ENCODE measurements at regions not wholly inside any gene's neighbourhood (a gene's known extent, or its start where the extent isn't known, plus 50 kb on each side); places are given as distances from the start of the nearest gene placed in this dataset.
"Not testable (repeated sequence)": the region's sequence is repeated elsewhere in the genome, so short reads cannot be mapped to it uniquely, and the experiment has no call there.

DNA sequence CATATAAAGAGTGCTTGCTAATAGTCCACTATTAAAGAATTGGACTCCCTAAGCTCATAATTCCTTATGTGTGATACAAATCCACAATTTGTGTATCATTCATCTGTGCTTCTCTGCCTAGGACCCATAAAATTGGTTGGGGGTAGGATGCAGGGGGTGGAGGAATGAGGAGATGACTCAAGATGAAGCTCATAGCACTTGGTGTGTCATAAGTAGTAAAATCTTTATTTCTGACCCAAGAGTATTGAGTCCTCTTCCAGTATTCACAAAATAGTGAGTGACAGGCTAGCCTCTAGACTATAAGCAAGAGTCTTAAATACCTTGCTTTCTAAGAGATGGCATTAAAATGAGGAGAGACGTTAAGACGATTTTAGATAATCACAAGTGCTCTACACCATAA is 390.9 kb upstream of the CDH19 start:
- no peak for DNase-seq

DNA sequence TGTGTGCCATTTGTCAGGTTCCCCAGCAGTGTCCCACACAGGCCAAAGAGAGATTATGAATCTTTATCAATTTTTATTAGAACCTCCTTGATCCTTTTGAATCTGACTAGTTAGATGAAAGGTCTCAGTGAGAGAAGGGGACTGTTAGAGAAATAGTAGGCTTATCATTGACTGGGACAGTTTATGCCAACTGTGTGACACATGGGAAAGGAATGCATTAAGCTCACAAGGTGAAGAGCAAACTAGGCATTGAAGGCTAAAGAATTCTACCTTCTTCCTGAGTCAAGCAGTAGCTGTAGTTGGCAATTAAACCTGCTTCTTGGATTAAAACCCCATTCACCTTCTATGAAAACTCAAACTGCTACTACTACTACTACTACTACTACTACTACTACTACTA is 389.6 kb upstream of the CDH19 start:
- DNase-seq, result no peak

DNA sequence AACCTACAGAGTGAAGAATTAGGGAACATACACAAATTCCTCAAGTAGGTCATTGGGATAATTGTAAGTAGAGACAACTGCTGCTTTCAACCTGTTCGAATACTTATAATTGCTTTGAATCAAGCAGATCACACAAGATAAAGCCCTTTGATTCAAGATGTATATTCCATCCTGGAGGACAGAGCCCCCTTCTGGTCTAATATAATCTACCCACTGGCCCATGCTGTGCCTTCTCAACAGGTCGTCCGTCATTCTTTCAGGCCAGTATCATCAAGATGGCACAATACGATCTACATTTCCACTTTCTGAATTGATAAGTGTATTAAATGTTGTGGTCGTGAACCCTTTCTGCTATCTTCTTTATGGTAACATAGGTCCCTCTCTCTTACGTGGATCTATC is 387.0 kb upstream of the CDH19 start:
- DNase-seq, result no peak

DNA sequence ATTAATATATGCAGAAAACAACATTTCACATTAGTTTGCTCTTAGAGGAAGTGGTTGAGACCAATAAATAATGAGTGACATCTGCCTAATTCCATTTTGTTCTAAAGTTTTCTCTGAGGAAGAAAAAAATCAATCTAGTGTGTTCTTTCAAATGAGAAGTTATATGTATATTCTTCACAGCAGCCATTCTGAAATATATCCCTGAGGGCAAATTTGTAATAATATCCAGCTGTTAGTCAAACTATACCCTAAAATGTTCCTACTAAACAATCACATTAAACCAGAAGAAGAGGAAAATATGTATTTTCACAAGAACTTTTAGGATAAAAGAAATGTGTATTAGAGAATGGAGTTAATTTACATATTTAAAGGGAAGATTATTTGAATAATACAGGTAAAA is 375.1 kb upstream of the CDH19 start:
- DNase-seq, result no peak

DNA sequence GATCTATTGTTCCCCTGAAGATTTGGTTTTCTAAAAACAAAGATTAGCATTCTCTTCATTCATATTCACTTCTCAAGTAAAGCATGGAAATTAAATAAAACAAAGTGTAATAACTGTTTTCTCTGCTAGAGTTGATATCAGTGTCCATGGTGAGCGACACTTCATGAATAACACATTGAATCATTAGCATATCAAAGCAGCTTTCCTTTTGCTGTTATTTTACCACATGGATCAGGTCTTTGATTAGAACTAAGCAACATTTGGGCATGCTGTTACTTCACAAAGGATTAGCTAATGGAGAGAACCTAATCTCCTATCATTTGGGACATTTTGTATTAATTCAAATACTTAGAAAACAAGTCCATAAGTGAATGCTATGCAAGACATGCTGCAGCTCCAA is 368.8 kb upstream of the CDH19 start:
- DNase-seq, result no peak

DNA sequence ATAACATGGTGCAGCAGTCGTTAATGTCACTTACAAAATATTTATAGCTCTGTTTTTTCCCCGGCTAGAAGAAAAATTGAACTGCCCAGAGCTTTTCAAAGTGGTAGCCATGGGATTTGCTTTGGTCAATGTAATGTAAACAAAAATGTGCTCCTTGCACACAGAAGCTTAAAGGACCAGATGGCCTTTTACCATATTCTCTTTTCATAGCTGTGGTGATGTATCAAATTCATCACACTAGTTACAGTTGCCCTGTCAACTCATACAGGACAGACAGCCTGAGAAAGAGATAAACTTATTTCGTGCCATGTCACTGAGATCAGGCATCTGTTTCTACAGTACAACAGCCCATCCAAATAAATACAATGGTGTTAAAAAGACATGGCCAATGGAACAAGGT is 368.1 kb upstream of the CDH19 start:
- no peak for DNase-seq

DNA sequence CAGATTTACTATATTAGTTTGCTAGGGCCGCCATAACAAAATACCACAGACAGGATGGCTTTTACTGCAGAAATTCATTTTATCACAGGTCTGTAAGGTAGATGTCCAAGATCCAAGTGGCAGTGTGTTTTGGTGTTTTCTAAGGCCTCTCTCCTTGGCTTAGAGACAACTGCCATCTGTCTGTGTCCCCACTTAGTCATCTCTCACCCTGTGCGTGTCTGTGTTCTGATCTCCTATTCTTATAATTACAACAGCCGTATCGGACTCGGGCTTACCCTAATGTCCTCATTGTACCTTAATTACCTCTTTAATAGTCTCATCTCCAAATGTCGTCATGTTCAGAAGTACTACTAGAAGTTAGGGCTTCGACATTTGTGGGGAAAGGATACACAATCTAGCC is 362.3 kb upstream of the CDH19 start:
- no peak for DNase-seq

DNA sequence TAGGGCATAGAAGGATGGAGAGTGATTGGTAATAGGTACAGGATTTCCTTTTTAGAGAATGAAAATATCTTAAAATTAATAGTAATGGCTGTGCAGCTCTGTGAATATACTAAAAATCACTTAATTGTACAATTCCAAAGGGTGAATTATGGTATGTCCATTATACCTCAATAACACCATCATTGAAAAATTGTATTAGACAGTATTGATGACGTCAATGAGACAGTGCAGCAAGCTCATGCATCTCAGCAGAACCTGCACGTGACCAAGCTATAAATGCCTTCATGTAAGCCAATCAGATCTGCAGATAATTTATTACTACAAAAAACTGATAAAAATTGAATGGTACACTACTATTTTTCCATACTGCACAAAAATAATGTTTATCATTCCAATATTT is 354.4 kb upstream of the CDH19 start:
- no peak for DNase-seq

DNA sequence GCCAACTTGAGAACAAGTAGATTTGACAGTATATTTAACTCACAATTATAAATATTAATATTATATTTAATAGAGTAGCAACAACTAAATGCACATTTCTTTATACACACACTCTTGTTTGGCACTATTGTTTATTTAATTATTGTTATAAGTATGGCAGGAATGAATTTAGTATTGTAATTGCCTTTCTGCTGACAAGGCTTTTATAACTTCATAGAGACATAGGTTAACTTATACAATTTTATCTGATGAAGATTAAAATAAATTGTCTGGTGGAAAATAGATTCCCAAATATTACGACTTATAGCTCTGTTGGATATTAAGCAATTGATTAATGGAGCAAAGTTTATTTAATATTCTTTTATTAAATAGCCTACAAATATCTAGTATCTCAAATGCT is 347.9 kb upstream of the CDH19 start:
- DNase-seq, result no peak

DNA sequence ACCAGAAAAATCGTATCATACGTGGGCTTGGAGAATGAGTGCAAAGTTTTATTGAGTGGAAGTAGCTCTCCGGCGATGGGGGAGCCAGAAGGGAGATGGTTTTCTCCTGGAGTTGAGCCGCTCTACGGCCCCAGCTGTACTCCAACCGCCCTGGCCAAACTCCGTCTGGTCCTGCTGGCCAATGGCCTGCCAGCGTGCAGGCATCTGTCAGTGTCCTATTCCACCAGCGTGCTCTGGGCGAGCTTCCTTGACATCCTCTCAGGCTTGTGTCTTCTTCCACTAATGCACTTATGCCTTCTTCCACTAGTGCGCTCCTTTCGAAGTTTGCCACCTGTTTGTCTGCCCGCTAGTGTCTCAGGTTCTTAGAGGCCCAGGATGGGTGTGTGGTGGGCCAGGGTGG is 345.5 kb upstream of the CDH19 start:
- no peak for DNase-seq

DNA sequence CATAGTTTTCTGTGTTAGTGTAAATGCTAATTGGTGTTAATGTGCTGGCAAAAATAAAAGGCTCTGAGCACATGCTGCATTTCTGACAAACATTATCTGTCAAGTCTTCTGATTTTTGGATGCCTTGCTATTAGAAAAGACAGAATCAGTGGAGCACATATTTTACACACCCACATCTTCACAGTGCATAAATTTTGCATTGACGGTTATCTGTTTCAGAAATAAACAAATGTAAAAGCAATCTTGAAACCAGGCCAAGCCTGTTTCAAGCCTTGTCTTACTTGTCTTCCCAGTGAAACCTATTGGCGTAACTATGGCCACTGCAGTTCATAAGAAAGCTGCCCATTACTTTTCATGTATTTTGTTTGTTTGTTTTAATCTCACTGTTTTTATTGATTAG is 333.7 kb upstream of the CDH19 start:
- DNase-seq, result no peak

DNA sequence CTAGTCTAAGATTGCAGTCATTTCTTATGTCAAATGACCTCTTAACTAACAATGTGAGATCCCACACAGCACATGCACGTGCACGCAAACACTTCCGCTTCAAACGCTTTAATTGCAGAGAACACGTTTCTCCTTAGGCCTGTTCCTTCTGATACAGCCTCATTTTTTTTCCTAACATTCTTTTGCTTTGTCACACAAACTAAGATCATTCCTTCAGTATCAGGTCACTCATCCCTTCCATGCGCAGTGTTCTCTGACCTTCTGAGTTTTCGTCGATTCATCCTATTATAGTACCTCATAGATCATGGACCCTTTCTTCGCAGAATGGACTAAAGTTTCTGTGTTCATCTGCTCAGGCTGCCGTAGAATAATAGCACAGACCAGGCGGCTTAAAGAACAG is 327.1 kb upstream of the CDH19 start:
- no peak for DNase-seq

DNA sequence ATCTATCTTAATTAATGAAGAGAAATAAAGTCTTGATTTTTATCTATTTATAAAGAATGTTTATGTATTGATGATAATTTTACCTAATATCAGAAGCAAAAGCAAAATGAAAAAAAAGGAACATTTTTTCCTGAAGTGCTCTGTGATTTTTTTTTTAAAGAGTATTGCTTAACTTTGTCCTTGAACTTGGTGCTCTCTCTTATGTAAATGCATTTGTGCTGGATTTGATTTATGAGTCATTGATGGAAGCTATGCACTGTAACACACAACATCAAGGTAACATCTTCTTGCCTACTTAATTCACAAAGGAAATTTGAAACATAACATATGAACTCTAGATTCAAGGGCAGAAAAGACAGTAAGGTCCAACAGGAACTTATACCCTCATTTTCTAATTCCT is 312.9 kb upstream of the CDH19 start:
- DNase-seq, result no peak

DNA sequence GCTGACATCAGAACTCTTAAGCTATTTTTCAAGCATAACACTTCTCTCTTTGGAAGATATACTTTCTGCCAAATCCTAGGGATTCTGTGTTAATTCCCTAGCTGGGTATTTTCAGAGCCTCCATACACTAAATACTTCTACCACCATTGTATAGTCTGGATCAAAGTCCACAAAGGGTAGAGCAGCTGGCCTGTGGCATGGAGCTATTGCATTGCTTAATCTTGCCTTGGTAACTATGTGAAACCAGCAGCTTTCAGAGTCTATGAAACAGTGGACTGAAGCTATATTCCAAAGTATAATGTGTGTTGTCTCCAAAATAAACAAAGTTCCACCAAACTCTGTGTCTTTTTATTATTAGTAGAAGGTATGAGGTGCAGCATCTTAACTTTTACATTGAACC is 296.9 kb upstream of the CDH19 start:
- no peak for DNase-seq

DNA sequence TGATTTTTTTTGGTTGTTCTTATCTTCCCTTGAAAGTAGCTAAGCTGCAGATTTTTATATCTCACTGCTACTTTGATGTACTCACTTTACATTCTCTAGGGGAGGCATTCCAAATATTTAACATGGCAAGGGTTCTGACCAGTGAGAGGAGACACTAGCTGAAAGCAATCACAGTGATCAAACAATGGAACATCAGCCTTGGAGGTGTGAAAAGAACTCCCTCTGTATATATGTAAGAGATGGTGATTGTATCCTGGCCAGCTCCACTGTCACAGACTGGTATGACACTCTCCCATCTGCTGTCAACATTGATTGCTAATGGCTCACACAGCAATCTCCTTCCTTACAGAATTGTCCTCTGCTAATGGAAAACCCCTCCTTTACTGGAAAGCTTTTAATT is 291.7 kb upstream of the CDH19 start:
- no peak for DNase-seq

DNA sequence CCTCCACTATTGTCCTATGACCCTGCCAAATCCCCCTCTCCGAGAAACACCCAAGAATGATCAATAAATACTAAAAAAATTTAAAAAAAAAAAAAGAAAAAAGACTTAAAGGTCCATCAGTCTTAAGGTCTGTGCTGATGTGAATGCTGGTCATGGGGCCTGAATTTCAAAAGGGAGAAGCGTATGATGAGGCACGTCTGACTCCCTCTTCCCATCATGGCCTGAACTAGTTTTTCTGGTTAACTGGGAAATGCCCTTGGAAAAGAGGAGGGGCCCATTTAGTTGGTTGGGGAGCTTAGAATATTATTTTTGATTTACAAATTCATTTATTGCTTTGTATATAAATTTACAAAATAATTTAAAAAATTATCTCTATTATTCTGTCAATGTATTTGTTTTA is 291.0 kb upstream of the CDH19 start:
- no peak for DNase-seq

DNA sequence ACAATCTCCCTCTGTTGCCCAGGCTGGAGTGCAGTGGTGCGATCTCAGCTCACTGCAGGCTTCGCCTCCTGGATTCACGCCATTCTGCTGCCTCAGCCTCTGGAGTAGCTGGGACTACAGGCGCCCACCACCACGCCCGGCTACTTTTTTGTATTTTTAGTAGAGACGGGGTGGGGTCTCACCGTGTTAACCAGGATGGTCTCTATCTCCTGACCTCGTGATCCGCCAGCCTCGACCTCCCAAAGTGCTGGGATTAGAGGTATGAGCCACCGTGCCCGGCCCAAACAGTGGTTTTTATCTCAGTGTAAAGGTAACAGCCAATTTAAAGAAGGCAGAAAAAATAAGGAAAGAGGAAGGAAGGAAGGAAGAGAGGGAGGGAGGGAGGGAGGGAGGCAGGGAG is 288.5 kb upstream of the CDH19 start:
- not testable (repeated sequence) for DNase-seq

DNA sequence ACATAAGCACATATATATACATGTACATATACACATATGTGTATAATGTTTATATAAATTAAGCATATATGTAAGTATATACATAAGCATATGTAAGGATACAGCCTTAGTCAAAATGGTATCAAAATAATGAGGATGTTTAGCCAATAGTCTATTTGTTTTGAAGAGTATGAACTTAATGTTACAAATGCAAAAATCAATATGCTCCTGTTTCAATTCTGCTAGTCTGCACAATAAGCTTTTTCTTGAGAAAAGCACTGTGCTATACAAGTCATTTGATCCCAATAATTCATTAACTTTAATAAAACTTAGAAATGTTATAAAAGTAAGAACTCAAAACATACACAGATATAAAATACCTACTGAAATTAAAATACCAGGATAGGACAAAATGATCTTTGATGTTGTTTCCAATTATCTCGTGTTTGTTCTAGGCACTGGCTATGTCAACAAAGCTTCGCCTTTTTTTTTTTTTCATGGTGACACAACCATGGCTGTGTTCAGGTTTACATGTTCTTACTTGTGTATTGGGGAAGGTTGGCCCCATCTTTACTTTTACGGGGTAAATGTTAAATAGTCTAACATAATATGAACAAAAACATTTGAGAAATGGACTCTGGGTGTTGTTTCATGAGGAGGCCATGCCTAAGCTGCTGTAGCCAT is 271.1 kb upstream of the CDH19 start:
- no peak for DNase-seq

DNA sequence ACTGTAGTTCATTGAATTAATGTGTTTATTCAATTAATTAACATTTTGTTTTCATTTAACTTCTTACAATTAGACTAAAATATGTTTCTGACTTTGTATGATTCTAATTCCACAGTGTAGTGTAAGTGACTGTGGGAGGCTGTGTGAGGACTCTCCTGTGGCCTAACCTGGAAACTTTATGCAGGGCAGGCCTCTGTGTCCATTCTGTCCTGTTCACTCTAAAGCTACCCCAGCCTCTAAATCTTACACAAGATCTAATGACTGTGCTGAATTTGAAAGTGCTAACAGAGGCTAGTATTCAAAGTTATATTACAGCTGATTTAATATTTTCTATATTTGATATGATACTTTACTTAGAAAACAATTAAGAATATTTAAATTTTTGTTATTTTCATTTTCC is 270.5 kb upstream of the CDH19 start:
- DNase-seq, result no peak

DNA sequence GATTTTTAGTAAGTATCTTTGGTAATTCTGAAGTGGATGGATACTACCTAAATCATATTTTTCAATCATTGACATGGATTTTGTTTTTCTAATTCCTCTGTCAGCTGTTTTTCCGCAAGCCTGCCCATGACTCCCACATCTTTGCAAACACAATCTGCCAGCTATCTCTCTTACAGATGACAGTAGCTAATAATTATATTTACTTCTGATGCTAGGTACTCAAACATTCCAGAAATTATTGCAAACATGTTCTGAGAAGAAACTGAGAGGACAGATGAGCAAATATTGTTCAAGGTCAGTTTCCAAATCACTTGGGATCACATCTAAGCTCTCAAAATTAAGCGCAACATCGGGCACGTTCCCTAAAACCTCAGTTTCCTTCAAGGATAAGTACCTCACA is 270.0 kb upstream of the CDH19 start:
- no peak for DNase-seq

DNA sequence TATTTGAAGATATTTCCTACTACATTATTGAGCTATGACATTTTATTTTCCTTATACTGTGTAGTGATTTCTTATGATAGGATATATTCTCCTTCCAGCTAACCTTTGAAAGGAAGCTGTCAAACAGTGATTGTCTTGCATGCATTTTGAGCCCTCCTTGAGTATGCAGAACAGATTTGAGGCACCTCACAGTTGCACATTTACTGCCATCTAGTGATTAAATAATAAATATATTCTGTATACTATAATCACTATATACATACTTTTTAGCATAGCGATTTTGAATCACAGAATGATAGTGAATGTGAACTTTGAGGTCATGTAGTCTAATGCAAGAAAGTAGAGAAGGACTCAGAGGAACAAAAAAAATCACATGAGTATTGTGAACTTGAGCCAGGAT is 268.4 kb upstream of the CDH19 start:
- peak in 1 of 2 experiments; percentile 50 for DNase-seq

DNA sequence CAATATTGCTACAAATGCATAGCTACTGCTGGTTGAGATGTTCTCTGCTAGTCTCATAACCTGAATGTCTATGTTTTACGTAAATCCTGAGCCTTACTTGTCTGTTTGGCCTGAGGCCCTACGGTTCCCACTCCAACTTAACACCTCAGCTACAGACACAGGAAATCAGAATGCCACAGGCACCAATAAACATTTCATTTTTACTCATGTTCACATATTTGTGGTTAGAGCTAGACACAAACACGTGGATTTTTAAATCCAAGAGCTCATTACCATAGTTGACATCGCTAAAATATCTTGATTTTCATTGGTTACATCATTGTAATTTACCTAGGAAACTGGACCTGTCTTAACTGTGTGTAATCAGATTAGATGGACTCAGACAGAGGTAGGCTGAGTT is 263.8 kb upstream of the CDH19 start:
- no peak for DNase-seq

DNA sequence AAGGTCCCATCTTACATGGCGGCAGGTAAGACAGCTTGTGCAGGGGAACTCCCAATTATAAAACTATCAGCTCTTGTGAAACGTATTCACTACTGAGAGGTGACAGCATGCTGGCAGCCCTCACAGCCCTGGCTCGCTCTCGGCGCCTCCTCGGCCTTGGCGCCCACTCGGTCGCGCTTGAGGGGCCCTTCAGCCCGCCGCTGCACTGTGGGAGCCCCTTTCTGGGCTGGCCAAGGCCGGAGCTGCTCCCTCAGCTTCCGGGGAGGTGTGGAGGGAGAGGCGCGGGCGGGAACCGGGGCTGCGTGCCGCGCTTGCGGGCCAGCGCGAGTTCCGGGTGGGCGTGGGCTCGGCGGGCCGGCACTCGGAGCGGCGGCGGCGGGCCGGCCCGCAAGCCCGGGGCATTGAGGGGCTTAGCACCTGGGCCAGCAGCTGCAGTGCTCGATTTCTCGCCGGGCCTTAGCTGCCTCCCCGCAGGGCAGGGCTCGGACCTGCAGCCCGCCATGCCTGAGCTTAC is 262.6 kb upstream of the CDH19 start:
- DNase-seq, result not testable (repeated sequence)

DNA sequence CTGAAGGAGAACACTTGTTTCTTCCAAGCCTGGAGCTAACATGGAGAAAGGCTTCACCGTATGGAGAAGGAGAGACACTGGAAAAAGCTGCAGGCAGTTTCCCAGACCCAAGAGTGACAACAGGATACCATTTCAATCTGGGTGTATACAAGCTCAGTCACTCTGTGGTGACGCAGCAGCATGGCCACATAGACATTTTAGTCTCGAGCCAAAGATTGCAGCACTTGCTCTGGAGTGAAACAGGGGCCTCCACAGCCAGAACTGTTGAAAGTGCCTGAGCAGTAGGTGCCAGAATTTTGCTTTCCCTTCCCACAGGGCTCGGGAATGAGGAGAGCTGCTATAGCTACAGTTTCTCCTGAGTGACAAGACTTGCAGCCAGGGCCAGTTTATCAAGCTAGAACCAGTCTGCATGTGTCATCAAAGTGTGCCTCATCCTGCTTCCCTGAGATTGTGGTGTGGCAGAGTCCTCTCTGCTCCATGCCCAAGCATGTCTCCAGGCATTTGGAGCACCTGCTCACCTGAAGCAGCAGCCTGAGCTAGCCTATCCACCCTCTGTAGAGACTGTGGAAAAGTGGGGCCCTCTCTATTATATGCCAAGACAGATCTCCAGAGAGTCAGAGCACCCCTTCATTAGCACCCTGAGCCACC is 234.6 kb upstream of the CDH19 start:
- DNase-seq, result no peak

DNA sequence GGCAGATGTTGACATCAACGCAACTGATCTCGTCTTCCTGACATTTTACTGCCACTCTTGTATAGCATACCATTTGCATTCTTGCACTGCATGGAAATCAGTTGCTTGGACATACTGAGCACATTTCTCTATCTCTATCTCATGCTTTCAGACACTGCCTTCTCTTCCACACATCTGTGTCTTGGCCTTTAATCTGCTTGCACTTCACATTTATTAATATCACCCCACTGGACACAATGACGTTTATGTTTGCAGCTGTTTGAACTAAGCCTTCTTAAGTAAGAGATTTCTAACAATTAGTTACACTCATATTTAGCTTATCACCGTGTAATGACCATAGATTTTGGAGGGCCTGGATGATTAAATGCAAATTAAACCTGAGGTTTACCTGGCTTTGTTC is 229.8 kb upstream of the CDH19 start:
- no peak for DNase-seq
